GM12878 (cell line): ENCODE measurements at regions not wholly inside any gene's neighbourhood (a gene's known extent, or its start where the extent isn't known, plus 50 kb on each side); places are given as distances from the start of the nearest gene placed in this dataset.

Experiments
- BMI1 ChIP-seq: fragments of 450-650 bp; IDR thresholded peaks from 2 replicates; pipeline ENCODE4 v1.6.1; 2016; ENCODE audit warnings: mild to moderate bottlenecking, moderate library complexity, borderline replicate concordance
- NFXL1 ChIP-seq: fragments of 450-650 bp; IDR thresholded peaks from 2 replicates; pipeline ENCODE4 v1.6.1; 2017; ENCODE audit warnings: antibody characterized with exemption, mild to moderate bottlenecking, borderline replicate concordance
- RCOR1 ChIP-seq: conservative IDR thresholded peaks from 2 replicates; pipeline ENCODE4 v1.6.1; 2012; ENCODE audit warnings: low read depth, low read length, improper control_type of control experiment
- SMARCA5 ChIP-seq: fragments of 450-650 bp; IDR thresholded peaks from 2 replicates; pipeline ENCODE4 v1.6.1; 2017; ENCODE audit warnings: mild to moderate bottlenecking
- SREBF2 ChIP-seq: IDR thresholded peaks from 2 replicates; pipeline ENCODE4 v1.6.1; 2012; ENCODE audit warnings: mild to moderate bottlenecking, low read length
- TF ChIP-seq, protein P1 (sequence below): IDR thresholded peaks from 2 replicates; pipeline ENCODE4 v1.6.1; 2012; ENCODE audit warnings: improper control_type of control experiment, low read depth, low read length; ENCODE audit not compliant: insufficient replicate concordance

DNA sequence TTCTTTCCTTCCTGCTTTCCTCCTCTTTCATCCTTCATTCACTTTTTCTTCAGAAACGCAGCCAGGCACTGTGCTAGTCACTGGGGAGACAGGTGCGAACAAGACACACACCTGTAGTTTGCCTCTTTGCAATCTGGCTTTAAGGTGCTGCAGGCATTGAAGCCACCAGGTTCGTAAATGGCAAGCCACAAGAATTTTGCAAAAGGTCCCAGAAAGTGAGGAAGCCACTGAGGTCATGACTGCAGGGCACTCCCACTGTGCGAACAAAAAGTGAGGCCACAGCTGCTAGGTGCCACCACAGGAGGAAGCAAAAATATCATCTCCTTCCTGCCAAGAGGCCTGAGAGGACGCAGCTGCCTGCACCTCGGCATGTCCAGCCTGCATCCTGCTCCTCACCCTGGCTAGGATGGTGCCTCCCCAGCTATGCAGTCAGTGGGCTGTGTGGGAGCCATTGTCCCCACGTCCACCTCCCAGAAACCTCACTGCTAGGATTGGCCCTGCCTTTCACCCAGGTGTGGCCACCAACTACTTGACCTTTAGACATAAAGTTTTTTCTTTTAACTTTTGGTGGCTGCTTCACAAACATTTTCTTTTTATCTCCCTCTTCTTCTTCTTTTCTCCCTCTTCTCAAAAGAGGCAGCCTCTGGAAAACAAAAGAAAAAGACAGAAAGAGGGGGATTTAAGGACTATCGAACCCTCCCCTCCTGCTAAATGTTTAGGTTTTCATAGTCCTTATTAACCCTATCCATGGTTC is 230.8 kb downstream of the BCAS1 start (continued):
- TF ChIP-seq, protein P1, sequence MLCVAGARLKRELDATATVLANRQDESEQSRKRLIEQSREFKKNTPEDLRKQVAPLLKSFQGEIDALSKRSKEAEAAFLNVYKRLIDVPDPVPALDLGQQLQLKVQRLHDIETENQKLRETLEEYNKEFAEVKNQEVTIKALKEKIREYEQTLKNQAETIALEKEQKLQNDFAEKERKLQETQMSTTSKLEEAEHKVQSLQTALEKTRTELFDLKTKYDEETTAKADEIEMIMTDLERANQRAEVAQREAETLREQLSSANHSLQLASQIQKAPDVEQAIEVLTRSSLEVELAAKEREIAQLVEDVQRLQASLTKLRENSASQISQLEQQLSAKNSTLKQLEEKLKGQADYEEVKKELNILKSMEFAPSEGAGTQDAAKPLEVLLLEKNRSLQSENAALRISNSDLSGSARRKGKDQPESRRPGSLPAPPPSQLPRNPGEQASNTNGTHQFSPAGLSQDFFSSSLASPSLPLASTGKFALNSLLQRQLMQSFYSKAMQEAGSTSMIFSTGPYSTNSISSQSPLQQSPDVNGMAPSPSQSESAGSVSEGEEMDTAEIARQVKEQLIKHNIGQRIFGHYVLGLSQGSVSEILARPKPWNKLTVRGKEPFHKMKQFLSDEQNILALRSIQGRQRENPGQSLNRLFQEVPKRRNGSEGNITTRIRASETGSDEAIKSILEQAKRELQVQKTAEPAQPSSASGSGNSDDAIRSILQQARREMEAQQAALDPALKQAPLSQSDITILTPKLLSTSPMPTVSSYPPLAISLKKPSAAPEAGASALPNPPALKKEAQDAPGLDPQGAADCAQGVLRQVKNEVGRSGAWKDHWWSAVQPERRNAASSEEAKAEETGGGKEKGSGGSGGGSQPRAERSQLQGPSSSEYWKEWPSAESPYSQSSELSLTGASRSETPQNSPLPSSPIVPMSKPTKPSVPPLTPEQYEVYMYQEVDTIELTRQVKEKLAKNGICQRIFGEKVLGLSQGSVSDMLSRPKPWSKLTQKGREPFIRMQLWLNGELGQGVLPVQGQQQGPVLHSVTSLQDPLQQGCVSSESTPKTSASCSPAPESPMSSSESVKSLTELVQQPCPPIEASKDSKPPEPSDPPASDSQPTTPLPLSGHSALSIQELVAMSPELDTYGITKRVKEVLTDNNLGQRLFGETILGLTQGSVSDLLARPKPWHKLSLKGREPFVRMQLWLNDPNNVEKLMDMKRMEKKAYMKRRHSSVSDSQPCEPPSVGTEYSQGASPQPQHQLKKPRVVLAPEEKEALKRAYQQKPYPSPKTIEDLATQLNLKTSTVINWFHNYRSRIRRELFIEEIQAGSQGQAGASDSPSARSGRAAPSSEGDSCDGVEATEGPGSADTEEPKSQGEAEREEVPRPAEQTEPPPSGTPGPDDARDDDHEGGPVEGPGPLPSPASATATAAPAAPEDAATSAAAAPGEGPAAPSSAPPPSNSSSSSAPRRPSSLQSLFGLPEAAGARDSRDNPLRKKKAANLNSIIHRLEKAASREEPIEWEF, result no peak
- TF ChIP-seq RCOR1 (no peak), NFXL1 (peak; percentile 22), SMARCA5 (peak; percentile 38; the same call in 1 of the 2 replicates), BMI1 (no peak), SREBF2 (no peak)
